ENCODE measurements at regions not wholly inside any gene's neighbourhood (a gene's known extent, or its start where the extent isn't known, plus 50 kb on each side); places are given as distances from the start of the nearest gene placed in this dataset.

DNA sequence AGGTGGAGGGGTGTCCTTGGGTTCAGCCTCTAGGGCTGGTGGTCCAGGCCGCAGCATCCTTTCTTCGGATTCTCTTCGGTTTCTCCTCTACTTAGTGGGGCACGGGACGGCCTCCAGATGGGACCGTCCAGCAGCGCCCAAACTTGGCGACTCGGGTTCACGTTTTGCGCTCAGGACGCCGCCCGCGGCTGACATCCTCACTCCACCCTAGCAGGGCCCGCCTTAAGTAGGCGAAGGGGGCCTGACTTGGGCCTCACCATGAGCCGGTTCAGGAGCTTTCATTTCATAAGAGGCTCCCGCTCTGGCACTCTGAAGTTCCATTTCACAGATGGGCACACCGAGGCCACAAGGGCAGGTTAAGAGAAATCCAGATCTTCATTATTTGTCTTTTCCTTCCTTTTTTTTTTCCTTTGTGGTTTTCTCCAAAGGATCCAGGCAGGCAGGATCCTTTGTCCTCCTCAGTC lies 141.2 kb downstream of the SEC14L1 start:
- BruUV-seq (replicated peaks) = no TSS peak
- Histone ChIP-seq H3K36me3 (replicated peaks in 1 of 2; ENCODE audit: control insufficient read depth in 1 of 2, insufficient read depth in 2 of 2, low read length in 2 of 2) (peaks cover 0 to 7% of the 10 kb centered on the region in 2 experiments; a peak in 2 of 5 replicates), H3K4me2 (ENCODE audit: low read depth, low read length) (peak overlapping the region; percentile 81), H3K9ac (ENCODE audit: insufficient read depth, low read depth, low read length) (peak overlapping the region; percentile 93), H3K27ac (ENCODE audit: extremely low read length, insufficient read depth, low read length) (peak overlapping the region; percentile 98), H4K20me1 (ENCODE audit: insufficient read depth, low read length) (no peaks in the 10 kb centered on the region), H3K27me3 (ENCODE audit: control insufficient read depth in 1 of 2, insufficient read depth in 2 of 2, low read length in 2 of 2) (no peaks in the 10 kb centered on the region; a peak in 1 of 5 replicates), H3K4me3 (replicated peaks in 1 of 3; ENCODE audit: insufficient read depth in 1 of 3, low read depth in 2 of 3, low read length in 3 of 3) (peak overlapping the region; percentile 85 to 99 (median 97)), H2AFZ (ENCODE audit: low read length) (no peak overlapping the region), H3K9me3 (ENCODE audit: low read length) (no peaks in the 10 kb centered on the region), H3K79me2 (ENCODE audit: insufficient read depth, low read length) (peaks cover 52% of the 10 kb centered on the region), H3K4me1 (ENCODE audit: insufficient read depth, low read length) (peaks cover 54% of the 10 kb centered on the region)
- ATAC-seq (peak; percentile 0; the same call in 1 of the 3 replicates), FAIRE-seq (no peak), DNase-seq (ENCODE audit: low spot score) (no peak)
- POLR2A ChIA-PET = interaction anchor here (0.9 to 12.7 kb wide), 10 partner anchors 18 to 193 kb away, joined by 3 to 335 read pairs (median 6); no protein-coding TSS in a partner anchor
- CTCF ChIA-PET (ENCODE audit: low intra/inter-chr PET ratio, low total read pairs) = no interaction called here
- in situ Hi-C loops (cut with HindIII; ENCODE audit: extremely low pct_ligation_motif_present, low pct_unique_long_range_greater_than_20kb) = loop anchor here (10.0 kb wide), 1 partner anchor 93 kb away; no protein-coding TSS in a partner anchor
- under 1% methylated on average over 11 of the region's 20 CpGs for WGBS (ENCODE audit: low lambda C conversion rate)
- intact Hi-C loops (cut with micrococcal nuclease; ENCODE audit: unreplicated experiment) = no loop called here
- TF ChIP-seq SP5 (CRISPR knock-in tag; IDR thresholded peaks at IDR 0.05; ENCODE audit: borderline replicate concordance, low read depth) (no peak), MIER2 (CRISPR knock-in tag; IDR thresholded peaks at IDR 0.05) (no peak), KLF11 (CRISPR knock-in tag; IDR thresholded peaks at IDR 0.05) (0 out of 2 replicates have a peak, but pooled peaks have one; percentile 2), ZNF367 (CRISPR knock-in tag; IDR thresholded peaks at IDR 0.05; ENCODE audit: borderline replicate concordance) (0 out of 2 replicates have a peak, but pooled peaks have one; percentile 3), FOXP1 (IDR thresholded peaks at IDR 0.05) (no peak), FOXP1 (CRISPR knock-in tag; IDR thresholded peaks at IDR 0.05) (no peak), CREB1 (IDR thresholded peaks at IDR 0.05) (no peak), CREB1 (CRISPR knock-in tag; IDR thresholded peaks at IDR 0.05) (no peak), AKAP8 (CRISPR knock-in tag; IDR thresholded peaks at IDR 0.05) (no peak), RBM22 (optimal IDR thresholded peaks at IDR 0.05; ENCODE audit: low read length) (no peak), SMAD1 (CRISPR knock-in tag; IDR thresholded peaks at IDR 0.05; ENCODE audit: borderline replicate concordance, low read depth) (no peak), KAT7 (CRISPR knock-in tag; IDR thresholded peaks at IDR 0.05; ENCODE audit: borderline replicate concordance) (peak; percentile 78), MED1 (CRISPR knock-in tag; IDR thresholded peaks at IDR 0.05) (0 out of 2 replicates have a peak, but pooled peaks have one; percentile 2), ZNF224 (CRISPR knock-in tag; IDR thresholded peaks at IDR 0.05) (no peak), ZNF607 (CRISPR knock-in tag; IDR thresholded peaks at IDR 0.05; ENCODE audit: borderline replicate concordance) (no peak), ZNF343 (CRISPR knock-in tag; IDR thresholded peaks at IDR 0.05) (0 out of 2 replicates have a peak, but pooled peaks have one; percentile 25), IKZF4 (CRISPR knock-in tag; IDR thresholded peaks at IDR 0.05; ENCODE audit: borderline replicate concordance, low read depth, not compliant biosample characterization) (no peak), MBD4 (IDR thresholded peaks at IDR 0.05; ENCODE audit: borderline replicate concordance, low read length) (no peak), HNRNPK (IDR thresholded peaks at IDR 0.05; ENCODE audit: low read depth, low read length, poor library complexity, severe bottlenecking) (no peak), ZNF777 (CRISPR knock-in tag; IDR thresholded peaks at IDR 0.05) (peak; percentile 45; the same call in 1 of the 2 replicates)
- TF ChIP-seq, protein P1, sequence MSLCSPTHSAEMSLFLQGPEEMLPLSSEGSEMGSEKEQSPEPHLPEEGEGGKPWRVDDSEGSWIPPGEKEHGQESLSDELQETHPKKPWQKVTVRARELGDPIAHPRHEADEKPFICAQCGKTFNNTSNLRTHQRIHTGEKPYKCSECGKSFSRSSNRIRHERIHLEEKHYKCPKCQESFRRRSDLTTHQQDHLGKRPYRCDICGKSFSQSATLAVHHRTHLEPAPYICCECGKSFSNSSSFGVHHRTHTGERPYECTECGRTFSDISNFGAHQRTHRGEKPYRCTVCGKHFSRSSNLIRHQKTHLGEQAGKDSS (CRISPR knock-in tag; IDR thresholded peaks at IDR 0.05; ENCODE audit: borderline replicate concordance, low read depth) = no peak
- TF ChIP-seq, protein P2, sequence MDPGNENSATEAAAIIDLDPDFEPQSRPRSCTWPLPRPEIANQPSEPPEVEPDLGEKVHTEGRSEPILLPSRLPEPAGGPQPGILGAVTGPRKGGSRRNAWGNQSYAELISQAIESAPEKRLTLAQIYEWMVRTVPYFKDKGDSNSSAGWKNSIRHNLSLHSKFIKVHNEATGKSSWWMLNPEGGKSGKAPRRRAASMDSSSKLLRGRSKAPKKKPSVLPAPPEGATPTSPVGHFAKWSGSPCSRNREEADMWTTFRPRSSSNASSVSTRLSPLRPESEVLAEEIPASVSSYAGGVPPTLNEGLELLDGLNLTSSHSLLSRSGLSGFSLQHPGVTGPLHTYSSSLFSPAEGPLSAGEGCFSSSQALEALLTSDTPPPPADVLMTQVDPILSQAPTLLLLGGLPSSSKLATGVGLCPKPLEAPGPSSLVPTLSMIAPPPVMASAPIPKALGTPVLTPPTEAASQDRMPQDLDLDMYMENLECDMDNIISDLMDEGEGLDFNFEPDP (CRISPR knock-in tag; conservative IDR thresholded peaks at IDR 0.05) = no peak
- TF ChIP-seq, protein P3, sequence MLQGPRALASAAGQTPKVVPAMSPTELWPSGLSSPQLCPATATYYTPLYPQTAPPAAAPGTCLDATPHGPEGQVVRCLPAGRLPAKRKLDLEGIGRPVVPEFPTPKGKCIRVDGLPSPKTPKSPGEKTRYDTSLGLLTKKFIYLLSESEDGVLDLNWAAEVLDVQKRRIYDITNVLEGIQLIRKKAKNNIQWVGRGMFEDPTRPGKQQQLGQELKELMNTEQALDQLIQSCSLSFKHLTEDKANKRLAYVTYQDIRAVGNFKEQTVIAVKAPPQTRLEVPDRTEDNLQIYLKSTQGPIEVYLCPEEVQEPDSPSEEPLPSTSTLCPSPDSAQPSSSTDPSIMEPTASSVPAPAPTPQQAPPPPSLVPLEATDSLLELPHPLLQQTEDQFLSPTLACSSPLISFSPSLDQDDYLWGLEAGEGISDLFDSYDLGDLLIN (CRISPR knock-in tag; IDR thresholded peaks at IDR 0.05; ENCODE audit: borderline replicate concordance) = 0 out of 2 replicates have a peak, but pooled peaks have one; percentile 10

Data from HepG2 (cell line).